Muscle layer of colon (tissue), 2 donors: ENCODE measurements at regions not wholly inside any gene's neighbourhood (a gene's known extent, or its start where the extent isn't known, plus 50 kb on each side); places are given as distances from the start of the nearest gene placed in this dataset.

Experiments used
- H3K27ac ChIP-seq: one replicate; pipeline ENCODE4 v1.7.0; 2013; ENCODE audit warnings: low read depth, mild to moderate bottlenecking, low read length, moderate library complexity
- H3K27me3 ChIP-seq, 2 donors: one replicate each; pipeline ENCODE4 v1.7.0; 2013; ENCODE audit warnings: low read length in 2 of 2, mild to moderate bottlenecking in 2 of 2; ENCODE audit not compliant: insufficient read depth in 2 of 2, control insufficient read depth in 1 of 2
- H3K36me3 ChIP-seq: one replicate; pipeline ENCODE4 v1.7.0; 2013; ENCODE audit warnings: mild to moderate bottlenecking, low read length; ENCODE audit not compliant: insufficient read depth
- H3K4me1 ChIP-seq: one replicate; pipeline ENCODE4 v1.7.0; 2013; ENCODE audit warnings: mild to moderate bottlenecking, low read length; ENCODE audit not compliant: insufficient read depth
- H3K4me3 ChIP-seq, 2 donors: one replicate each; pipeline ENCODE4 v1.7.0; 2013; ENCODE audit warnings: low read length in 2 of 2, low read depth in 1 of 2, mild to moderate bottlenecking in 1 of 2, moderate library complexity in 1 of 2
- H3K9ac ChIP-seq: one replicate; pipeline ENCODE4 v1.7.0; 2013; ENCODE audit warnings: low read length
- H3K9me3 ChIP-seq: one replicate; pipeline ENCODE4 v1.7.0; 2013; ENCODE audit warnings: mild to moderate bottlenecking, low read length
- donor health status: abdominal sarcoma.
- donor health status: Adenocarcinoma of cecum.

- H3K4me3 ChIP-seq: no peak overlapping the region
- no peaks in the 10 kb centered on the region for H3K27me3 ChIP-seq
- no peaks in the 10 kb centered on the region for H3K9me3 ChIP-seq
- H3K4me1 ChIP-seq: no peaks in the 10 kb centered on the region
- no peak overlapping the region for H3K27ac ChIP-seq
- no peaks in the 10 kb centered on the region for H3K36me3 ChIP-seq
- no peak overlapping the region for H3K9ac ChIP-seq
Measured at GRCh38 chr11:131307506-131307905, 62.9 kb upstream of the NTM start.

- no peak overlapping the region for H3K27ac ChIP-seq
- no peaks in the 10 kb centered on the region for H3K36me3 ChIP-seq
- no peak overlapping the region for H3K9ac ChIP-seq
- no peaks in the 10 kb centered on the region for H3K4me1 ChIP-seq
- no peaks in the 10 kb centered on the region for H3K9me3 ChIP-seq
- H3K4me3 ChIP-seq: no peak overlapping the region
- no peaks in the 10 kb centered on the region for H3K27me3 ChIP-seq
Measured at GRCh38 chr11:131309776-131310175, 60.6 kb upstream of the NTM start.

DNA sequence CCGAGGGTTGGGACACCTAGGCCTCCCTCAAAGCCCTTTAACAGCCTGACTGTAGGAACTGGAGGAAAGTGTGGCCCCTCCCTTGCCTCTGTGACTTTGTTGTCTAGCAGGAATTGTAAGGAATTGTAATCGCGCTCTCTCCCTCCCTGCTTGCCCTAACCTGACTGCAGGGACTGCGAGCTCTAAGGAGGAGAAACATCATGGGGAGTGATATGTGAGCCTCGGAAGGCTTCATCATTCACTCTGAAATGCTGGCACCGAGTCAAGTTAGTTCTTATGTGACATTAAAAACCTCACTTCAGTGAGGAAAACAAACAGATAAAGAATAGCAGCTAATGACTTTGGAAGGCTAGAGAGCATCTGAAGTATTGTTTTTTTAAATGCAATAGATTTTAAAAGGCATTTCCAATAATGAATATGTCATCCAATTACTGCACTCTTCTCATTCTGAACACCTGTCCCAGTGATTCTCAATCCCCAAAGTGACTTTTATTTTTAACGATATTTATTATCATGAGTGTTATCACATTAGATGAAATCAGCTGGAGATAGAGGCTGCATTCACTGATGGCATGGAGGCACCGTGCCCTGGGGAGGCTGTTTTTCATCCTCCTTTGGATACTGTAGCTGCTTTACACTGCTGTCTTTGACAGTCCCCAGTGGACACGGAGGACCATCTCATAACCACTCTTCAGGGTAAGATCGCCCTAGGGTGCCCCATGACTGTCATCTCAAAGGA lies 58.5 kb upstream of the NTM start:
- no peaks in the 10 kb centered on the region for H3K36me3 ChIP-seq
- H3K4me1 ChIP-seq: no peaks in the 10 kb centered on the region
- no peak overlapping the region for H3K9ac ChIP-seq
- no peaks in the 10 kb centered on the region for H3K27me3 ChIP-seq
- no peak overlapping the region for H3K4me3 ChIP-seq
- H3K9me3 ChIP-seq: no peaks in the 10 kb centered on the region
- no peak overlapping the region for H3K27ac ChIP-seq
